Epithelial cell of prostate (primary cell): ENCODE measurements at regions not wholly inside any gene's neighbourhood (a gene's known extent, or its start where the extent isn't known, plus 50 kb on each side); places are given as distances from the start of the nearest gene placed in this dataset.

Experiments
- DNase-seq: peaks from one replicate; pipeline ENCODE4 v3.0.0-alpha.2; 2011; ENCODE audit warnings: low read depth, low spot score
- H3K27ac ChIP-seq: fragments of 450-650 bp; 2 replicates; pipeline ENCODE4 v1.5.1; 2017; ENCODE audit warnings: mild to moderate bottlenecking

DNA sequence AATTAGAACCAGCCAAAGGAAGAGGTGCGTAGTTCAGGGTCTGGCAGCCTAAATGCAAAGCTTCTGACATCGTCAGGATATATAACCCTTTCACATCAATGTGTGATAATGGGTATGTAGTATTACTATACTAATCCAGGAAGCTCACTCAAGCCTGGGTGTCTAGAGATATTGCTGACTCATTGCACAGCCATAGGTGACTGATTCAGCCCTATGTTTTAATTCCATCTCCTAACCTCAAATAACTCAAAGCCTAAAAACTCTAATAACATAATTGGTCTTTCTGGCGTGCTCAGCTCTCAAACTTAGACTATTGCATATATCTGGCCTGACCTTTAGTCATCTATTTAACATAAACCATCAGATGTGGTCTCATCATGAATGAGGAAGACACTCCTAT is 658.4 kb downstream of the TBC1D32 start:
- H3K27ac ChIP-seq: no peak overlapping the region
- no peak for DNase-seq

DNA sequence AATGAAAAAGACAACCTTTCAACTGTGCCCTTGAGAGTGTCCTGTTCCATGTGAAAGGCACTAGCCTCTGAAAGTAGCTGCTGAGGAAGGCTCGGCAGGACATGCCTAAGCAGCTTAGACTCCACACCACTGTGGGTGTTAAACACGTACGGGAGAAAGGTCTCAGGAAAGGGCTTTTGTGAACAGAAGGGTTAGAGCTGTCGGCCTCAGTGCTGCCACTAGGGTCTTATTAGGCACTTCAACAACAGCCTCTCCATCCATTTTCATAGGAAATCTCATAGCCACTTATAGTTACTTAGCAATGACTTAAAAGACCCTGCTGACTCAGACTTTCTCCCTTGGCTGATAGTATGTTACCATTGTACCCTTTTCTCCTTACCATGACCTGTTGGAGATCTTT is 662.8 kb downstream of the TBC1D32 start:
- no peak overlapping the region for H3K27ac ChIP-seq
- DNase-seq: no peak

DNA sequence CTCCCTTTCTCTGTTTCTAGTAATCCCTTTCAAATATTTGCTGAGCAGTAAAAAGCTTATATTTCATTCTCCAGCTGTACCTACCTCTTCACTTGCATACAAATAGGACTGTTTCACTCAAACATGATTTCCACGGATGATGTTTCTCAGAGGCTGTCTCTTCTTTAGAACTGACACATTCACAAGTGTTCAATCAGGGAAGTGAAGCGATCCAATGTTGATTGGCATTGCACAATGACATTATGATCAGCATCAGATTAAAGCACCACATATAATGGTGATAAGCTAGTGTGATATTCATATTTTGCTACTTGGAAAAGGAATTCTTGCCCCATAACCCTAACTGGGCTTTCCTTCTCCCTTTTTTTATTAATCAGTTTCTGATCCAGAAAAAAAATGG is 681.8 kb downstream of the TBC1D32 start:
- H3K27ac ChIP-seq: no peak overlapping the region
- no peak for DNase-seq

DNA sequence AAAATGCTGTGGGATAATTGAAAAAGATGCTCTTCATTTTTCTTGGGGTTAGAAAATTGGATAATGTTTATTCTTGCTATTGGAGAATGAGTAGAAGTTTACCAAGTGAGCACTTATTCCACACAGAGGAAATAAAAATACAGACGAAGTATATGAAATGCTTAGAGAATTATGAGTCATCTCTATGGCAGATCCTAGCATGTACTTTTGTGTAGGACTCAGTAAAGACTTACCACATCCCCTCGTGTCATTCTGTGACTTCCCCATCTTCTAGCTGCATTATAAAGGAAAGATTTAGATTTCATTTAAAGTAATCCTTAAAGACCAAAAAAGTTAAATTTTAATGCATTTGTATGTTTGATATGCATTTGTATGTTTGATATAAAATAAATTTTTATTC is 685.6 kb downstream of the TBC1D32 start:
- no peak overlapping the region for H3K27ac ChIP-seq
- peak; percentile 46 for DNase-seq

DNA sequence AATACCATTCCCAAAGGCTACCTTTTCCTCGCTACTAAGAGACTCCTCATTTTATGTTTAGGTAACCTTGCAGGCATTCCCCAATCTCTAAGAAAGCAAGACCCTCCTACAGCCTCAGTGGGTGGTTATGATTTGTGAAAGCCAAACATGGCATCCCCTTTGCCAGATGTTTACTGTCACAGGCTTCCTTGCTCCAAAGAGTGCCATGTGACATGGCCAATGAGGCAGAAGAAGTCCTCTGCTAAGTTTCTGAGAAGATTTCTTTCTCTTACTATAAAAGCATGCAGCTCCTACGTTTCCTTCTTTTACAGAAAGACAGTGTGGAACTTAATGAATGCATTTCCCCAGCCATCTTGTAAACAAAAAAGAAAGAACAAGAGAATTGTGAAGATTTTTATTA is 688.2 kb downstream of the TBC1D32 start:
- H3K27ac ChIP-seq: no peak overlapping the region
- no peak for DNase-seq

DNA sequence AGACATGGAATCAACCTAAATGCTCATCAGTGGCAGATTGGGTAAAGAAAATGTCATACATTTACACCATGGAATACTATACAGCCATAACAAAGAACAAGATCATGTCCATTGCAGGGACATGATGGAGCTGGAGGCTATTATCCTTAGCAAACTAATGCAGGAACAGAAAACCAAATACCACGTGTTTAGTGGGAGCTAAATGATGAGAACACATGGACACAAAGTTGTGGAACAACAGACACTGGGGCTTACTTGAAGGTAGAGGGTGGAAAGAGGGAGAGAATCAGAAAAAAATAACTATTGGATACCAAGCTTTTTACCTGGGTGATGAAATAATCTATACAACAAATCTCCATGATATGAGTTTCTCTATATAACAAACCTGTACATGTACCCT is 701.3 kb downstream of the TBC1D32 start:
- no peak for DNase-seq
- H3K27ac ChIP-seq: no peak overlapping the region

DNA sequence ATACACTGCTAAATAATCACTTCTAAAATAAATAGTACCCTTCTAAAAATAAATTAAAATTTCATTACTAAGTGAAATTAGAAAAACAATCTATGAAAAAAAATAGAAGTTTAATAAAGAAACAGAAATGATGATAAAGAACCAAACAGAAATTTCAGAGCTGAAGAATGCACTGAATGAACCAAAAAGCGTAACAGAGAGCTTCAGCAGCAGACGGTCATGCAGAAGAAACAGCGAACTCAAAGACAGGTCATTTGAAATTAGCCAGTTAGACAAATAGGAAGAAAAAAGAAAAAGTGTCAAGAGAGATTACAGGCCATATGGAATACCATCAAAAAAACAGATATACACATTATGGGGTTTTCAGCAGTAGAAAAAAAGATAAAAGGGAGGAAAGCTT is 706.7 kb downstream of the TBC1D32 start:
- H3K27ac ChIP-seq: no peak overlapping the region
- no peak for DNase-seq

DNA sequence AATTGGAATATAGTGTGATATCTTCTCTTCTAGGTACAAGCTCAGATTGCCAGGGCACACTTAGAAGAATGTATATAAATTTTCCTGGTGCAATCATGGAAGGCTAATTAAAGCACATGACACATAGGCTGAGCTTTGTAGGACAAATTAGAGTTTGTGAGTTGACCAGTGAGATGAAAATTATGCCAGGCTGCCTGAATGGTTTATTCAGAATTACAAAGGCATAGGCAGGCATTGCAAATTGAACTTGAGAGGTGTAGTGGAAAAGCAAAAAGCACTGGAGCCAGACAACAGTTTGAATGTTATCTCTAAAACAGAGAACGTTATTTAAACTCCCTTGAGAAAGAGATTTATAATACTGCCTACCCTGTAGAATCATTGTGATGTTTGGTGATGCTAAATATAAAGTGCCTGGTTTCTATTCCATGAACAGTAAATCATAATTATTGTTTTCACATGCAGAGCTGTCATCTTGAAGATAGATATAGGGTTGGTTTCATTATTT is 712.1 kb downstream of the TBC1D32 start:
- no peak overlapping the region for H3K27ac ChIP-seq
- no peak for DNase-seq

DNA sequence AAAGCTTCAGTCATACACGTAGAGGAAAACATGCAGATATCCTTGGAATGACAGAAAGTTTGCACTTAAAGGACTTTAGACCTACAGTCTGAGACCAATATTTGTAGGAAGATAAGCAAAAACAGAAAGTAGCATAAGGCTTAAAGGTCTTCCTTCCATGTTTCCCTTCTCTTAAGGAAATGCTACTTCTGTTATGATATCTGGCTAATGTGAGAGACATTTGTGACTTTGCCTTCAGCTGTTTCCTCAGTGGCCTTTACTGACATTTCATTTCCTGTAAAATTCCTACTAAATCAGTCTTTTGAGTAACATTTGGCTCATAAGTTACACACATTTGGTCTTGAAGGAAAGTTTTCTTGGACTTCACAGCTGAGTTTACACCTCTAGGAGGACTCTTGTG is 713.4 kb downstream of the TBC1D32 start:
- no peak overlapping the region for H3K27ac ChIP-seq
- DNase-seq: no peak

DNA sequence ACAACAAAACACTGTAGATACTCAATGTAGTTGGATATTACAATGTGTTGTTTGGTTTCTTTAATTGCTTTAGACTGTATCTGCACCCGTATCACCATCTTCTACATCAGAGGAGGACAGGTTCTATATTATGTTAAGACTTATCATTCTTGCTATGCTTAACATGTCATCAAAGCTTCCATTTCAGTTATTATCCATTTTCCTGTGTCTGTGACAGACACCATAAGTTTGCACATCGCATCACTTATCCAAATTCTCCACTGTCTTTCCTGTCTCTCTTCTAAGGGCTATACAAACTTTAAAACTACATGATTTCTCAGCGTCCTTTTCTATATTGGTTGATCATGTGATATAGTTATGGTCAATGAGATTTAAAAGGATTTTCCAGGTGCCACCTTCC is 719.0 kb downstream of the TBC1D32 start:
- H3K27ac ChIP-seq: no peak overlapping the region
- no peak for DNase-seq

DNA sequence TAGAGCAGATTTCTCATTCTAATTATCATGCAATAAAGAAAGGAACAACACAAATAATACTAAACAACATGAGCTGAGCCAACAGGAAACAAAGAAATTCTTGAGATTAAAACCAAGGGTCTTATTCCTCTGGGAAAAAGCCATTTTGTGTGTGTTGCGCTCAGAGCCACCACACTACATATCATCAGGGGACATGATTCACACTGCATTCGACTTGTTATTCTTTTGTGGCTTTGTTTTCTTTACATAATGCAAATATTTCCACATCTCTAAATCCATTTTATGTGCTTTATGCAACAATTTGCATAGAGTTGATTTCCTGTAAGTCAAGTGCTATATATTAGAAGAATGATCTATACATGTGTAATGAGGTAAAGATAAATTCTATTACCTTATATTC is 719.6 kb downstream of the TBC1D32 start:
- DNase-seq: no peak
- no peak overlapping the region for H3K27ac ChIP-seq

DNA sequence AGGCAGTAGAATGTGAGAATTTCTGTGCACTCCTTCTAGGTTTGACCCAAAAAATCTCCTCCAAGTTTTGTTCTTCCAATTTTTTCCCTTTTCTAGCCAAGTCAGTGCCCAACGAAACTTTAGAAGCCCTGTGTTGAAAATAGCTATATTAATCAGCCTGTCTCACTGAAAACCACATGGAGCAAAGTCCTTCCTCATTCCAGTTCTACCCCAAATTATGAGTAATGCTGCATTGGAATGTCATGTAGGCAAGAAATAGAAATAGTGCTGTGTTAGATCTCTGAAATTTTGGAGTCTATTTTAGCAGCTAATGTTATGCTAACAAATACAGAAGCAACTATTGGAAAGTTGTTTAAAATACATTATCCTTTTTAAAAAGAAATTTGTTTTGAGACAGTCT is 725.5 kb downstream of the TBC1D32 start:
- no peak overlapping the region for H3K27ac ChIP-seq
- DNase-seq: peak; percentile 10

DNA sequence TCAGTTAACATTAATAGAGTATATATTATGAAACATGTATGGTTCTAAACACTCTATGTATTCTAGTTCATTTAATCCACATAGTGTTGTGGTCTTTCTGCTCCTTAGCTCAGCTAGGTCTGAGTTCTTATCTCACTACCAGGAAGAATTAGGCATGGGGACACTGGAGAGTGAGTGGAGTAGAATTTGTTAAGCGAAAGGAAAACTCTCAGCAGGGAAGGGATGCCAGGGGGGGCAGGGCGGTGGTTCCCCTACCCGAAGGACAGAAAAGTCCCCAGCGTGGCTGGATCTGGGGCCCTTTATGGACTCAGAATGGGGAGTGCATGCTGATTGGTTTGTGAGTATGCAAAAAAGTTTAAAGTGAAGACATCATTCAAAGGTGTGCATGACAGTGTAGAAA is 727.5 kb downstream of the TBC1D32 start:
- no peak overlapping the region for H3K27ac ChIP-seq
- no peak for DNase-seq

DNA sequence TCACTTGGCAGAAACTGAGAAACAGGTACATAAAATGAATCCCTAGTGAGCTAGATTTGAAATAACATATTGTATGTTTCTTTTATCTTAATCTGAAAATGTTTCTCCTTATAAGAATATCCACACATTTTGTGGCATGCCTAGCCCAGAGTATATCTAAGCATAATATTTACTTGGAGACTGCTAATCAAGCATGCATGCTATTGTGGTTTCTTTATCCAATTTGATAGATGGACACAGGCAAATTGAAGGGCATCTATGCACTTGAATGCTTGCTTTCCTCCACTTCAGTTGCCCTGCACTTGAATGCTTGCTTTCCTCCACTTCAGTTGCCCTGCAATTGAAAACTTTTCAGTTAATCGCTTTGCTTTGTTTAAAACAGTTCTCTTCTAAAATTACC is 729.8 kb downstream of the TBC1D32 start:
- DNase-seq: no peak
- no peak overlapping the region for H3K27ac ChIP-seq

DNA sequence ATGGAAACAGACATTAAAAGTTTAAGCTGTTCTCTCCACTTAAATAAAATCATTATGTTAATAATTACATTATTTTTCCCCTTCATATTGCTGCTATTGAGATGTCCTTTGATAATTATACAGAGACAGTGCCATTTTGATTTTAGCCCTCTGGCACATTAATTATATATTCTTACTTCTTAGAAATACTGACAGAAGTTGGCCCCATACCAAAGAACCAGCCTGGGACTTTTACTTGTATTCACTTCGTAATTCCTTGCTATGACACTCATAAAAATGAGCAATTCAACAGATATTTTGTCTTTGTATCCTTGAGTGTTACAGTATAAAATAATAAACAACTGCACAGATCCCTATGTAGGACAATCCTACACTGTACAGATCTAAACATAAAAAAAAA is 743.7 kb downstream of the TBC1D32 start:
- H3K27ac ChIP-seq: no peak overlapping the region
- no peak for DNase-seq

DNA sequence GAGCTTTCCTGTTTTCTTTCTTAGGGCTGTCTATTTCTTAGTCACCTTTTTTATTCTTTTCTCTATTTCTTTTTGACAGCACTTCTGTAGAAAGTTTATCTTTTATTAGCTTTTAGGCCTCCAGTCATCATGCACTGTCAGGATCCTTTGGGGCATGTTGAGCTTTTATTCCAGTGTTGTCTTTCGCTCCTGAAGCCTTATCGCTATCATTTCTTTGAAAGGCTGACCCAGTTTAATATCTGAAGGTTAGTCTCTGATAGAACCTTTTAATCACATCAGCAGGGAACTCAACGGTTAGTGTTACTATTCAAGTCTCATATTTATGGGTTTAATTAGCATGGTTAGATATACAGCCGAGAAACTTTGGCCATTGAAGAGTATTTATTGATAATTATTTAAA is 745.9 kb downstream of the TBC1D32 start:
- DNase-seq: no peak

DNA sequence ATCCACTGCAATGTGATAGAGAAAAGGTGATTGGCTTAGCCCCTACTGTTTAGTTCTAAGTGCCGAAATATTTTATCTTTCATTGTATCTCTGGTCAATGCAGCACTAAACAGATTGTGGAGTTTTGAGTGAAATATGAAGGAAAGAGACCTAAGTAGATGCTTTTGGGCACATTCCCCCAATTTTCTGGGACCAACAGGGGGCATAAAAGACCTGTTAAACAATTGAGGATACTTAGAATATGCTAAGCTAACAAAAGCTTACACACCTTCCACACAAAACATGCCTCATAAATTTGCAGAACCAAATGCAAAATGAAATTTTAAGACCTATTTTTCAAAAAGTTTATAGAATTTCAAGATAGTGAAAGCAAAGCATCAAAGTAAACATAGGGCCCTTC is 746.9 kb downstream of the TBC1D32 start:
- H3K27ac ChIP-seq: no peak overlapping the region

More for the DNA sequence above, 745.9 kb downstream of the TBC1D32 start:
- no peak overlapping the region for H3K27ac ChIP-seq

DNA sequence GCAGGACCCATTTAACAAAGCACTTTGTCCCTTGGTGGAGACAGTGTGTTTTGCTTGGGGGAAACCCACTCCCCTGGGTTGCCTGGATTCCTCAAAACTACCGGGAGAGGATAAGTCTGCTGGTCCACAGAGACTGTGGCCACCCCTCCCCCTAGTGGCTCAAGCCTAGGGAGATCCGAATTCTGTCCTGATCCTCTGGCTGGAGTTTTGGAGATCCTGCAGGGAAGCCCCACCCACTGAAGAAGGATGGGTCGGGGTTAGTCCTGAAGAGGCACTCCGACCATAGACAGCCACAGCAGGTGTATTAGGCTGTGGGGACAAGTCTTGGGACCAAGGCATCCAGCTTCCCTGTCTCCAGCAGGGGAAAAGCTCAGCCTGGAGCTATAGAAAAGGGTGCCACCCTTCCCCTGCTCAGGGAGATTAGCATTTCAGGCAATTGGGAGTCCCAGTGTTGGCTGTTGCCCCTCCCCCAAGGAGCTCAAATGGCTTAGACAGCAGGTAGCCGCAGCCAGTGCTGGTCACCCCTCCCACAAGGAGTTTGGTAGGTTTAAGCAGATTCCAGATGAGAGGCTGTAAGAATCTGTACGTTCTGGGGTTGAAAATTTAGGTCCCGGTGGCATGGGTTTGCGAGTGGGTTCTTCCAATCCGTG is 750.0 kb downstream of the TBC1D32 start:
- no peak for DNase-seq
- no peak overlapping the region for H3K27ac ChIP-seq

More for the DNA sequence above, 746.9 kb downstream of the TBC1D32 start:
- no peak for DNase-seq

DNA sequence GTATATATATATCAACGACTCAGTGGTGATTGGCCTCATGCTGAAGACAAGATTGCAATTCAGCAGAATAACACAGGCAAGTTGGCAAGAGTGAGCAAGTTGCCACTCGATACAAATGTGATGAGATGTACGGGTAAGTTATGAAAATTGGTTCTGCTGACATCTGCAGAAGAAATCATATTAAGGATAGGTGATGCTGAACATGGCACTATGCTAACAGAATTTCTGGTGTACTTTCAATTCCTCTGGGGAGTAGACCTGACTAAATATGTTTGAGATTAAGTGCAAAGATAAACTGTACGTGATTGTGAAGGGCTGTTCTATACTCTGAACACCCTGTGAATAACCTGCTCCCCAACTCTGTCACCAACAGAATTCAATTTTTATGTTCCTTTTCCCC is 758.2 kb downstream of the TBC1D32 start:
- no peak for DNase-seq
- no peak overlapping the region for H3K27ac ChIP-seq

DNA sequence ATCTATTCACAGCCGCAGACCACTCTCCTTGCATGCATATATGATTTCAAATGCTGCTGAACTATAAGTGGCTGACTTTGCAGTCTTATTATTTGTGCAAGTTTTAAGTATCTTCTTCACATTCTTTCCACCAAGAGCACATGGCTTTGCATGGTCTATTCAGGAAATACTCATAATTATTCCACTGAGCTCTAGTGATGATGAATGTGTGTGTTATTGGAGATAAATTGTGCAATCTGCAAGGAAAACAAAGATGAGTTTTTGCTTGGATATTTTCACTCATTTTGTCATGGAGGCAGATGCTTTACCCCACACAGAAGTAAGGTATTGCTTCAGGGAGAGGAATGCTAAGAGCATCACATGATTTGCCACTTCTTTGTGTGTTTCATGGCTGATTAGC is 764.6 kb downstream of the TBC1D32 start:
- no peak overlapping the region for H3K27ac ChIP-seq
- no peak for DNase-seq

DNA sequence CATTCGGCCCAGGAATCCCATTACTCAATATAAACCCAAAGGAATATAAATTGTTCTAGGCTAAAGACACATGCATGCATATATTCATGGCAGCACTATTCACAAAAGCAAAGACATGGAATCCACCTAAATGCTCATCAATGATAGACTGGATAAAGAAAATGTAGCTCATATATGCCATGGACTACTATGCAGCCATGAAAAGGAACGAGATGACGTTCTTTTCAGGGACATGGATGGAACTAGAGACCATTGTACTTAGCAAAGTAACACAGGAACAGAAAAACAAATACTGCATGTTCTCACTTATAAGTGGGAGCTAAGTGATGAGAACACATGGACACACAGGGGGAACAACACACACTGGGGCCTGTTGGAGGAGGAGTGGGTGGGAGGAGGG is 769.5 kb downstream of the TBC1D32 start:
- no peak overlapping the region for H3K27ac ChIP-seq
- DNase-seq: no peak

DNA sequence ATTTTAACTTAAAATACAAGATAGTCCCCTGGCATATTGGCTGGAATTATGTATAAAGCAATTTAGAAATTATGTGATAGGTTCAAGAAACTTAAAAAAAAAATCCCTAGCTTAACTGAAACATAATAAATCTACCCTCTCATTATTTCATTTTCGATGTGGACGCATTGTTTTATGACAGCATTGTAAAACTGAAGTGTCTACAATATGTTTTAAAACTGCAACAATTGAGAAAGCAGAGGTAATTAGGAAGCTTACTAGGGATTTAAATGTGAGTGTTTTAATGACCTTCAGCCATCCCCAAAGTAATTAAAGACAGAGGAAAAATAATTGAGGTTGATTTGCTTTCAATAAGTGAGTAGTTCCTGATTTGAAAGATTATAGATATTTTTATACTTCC is 776.0 kb downstream of the TBC1D32 start:
- no peak for DNase-seq
- H3K27ac ChIP-seq: no peak overlapping the region

DNA sequence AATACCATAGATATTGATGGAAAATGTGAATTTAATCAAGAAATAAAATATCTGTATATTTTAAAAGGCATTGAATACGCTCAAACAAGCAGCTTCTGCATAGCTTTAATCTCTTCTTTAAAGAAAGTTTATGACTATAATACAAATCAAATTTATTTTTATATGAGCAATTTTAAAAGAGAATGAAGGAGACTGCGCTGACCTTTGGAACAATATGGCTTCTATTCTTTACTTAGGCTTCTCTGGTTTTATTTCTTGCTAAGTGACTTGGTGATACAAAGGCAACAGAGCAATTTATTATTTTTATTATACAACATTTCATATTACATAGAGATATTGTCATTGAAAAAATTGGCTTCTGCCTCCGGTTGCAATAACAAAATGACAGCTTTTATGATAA is 776.7 kb downstream of the TBC1D32 start:
- no peak for DNase-seq
- H3K27ac ChIP-seq: no peak overlapping the region
